ENCODE measurements at regions not wholly inside any gene's neighbourhood (a gene's known extent, or its start where the extent isn't known, plus 50 kb on each side); places are given as distances from the start of the nearest gene placed in this dataset.

DNA sequence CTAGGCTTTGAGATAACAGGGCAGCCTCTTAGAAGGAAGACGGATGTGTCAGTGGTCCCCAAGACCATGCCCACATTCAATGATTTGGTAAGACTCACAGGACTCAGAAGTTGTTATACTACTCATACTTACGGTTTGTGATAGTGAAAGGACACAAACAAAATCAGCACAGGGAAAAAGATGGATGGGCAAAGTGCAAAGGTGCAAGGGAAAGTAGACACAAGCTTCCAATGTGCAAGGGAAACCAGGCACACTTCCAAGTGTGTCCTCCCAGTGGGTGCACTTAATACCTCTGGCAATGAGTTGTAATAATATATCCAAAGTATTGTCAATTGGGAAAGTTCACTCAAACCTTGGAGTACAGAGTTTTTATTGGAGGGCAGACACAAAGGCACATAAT is 53.8 kb upstream of the VCX start:
- TF ChIP-seq, protein P1, sequence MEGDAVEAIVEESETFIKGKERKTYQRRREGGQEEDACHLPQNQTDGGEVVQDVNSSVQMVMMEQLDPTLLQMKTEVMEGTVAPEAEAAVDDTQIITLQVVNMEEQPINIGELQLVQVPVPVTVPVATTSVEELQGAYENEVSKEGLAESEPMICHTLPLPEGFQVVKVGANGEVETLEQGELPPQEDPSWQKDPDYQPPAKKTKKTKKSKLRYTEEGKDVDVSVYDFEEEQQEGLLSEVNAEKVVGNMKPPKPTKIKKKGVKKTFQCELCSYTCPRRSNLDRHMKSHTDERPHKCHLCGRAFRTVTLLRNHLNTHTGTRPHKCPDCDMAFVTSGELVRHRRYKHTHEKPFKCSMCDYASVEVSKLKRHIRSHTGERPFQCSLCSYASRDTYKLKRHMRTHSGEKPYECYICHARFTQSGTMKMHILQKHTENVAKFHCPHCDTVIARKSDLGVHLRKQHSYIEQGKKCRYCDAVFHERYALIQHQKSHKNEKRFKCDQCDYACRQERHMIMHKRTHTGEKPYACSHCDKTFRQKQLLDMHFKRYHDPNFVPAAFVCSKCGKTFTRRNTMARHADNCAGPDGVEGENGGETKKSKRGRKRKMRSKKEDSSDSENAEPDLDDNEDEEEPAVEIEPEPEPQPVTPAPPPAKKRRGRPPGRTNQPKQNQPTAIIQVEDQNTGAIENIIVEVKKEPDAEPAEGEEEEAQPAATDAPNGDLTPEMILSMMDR (IDR thresholded peaks at IDR 0.05; ENCODE audit: insufficient read depth, low read depth, low read length), result no peak
- H3K4me3 ChIP-seq (ENCODE audit: low read depth, low read length), result no peak overlapping the region
- no peak for DNase-seq (ENCODE audit: low read depth)

DNA sequence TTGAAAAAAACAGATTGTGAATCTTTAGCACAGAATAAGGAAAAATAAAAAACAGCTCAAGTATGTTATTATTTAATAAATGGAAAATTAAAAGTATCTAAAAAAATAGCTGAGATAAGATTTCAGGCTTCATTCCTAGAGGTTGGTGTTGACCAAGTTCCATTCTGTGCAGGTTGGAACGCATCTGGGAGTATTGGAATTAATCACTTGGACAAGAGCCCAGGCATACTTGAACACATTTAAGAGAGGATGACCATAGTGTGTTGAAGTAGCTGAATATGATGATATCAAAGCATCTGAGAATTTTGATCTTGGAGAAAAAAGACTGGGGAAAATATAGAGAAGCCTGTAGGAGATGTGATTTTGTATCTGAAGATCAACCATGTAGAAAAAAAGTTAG is 54.6 kb upstream of the VCX start:
- DNase-seq (ENCODE audit: low read depth), result no peak
- TF ChIP-seq, protein P1 (IDR thresholded peaks at IDR 0.05; ENCODE audit: insufficient read depth, low read depth, low read length), result no peak
- no peak overlapping the region for H3K4me3 ChIP-seq (ENCODE audit: low read depth, low read length)

DNA sequence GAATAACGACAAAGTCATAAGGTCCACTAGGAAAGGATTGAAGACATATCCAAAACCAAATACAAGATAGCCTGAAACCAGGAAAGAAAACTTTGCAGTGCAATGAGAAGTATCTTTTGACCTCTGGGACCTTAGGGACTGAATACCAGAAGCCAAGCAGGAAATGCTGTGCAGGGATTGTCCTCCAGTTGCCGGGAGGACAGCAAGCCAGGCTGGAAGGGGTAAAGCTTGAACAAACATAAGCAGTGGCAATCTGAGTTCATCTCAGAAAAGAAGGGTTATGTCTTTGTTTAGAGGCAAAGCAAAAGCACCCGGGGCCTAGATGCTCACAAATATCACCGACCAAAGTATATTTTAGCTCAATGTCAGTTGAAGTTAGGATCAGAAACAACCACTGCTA is 55.3 kb upstream of the VCX start:
- DNase-seq (ENCODE audit: low read depth), result no peak
- TF ChIP-seq, protein P1 (IDR thresholded peaks at IDR 0.05; ENCODE audit: insufficient read depth, low read depth, low read length), result no peak

DNA sequence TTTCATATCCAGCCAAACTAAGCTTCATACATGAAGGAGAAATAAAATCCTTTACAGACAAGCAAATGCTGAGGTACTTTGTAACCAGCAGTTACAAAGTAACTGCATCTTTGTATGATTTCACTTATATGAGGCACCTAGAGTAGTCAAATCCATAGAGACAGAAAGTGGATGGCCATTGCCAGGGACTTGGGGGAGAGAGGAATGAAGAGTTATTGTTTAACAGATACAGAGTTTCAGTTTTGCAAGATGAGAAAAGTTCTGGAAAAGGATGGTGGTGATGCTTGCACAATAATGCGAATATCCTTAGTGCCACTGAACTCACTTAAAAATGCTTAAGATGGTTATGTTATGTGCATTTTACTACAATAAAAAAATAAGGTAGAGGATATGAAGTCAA is 58.4 kb upstream of the VCX start:
- no peak for DNase-seq (ENCODE audit: low read depth)
- no peak overlapping the region for H3K4me3 ChIP-seq (ENCODE audit: low read depth, low read length)
- TF ChIP-seq, protein P1 (IDR thresholded peaks at IDR 0.05; ENCODE audit: insufficient read depth, low read depth, low read length), result no peak

More for the DNA sequence above, 55.3 kb upstream of the VCX start:
- no peak overlapping the region for H3K4me3 ChIP-seq (ENCODE audit: low read depth, low read length)

DNA sequence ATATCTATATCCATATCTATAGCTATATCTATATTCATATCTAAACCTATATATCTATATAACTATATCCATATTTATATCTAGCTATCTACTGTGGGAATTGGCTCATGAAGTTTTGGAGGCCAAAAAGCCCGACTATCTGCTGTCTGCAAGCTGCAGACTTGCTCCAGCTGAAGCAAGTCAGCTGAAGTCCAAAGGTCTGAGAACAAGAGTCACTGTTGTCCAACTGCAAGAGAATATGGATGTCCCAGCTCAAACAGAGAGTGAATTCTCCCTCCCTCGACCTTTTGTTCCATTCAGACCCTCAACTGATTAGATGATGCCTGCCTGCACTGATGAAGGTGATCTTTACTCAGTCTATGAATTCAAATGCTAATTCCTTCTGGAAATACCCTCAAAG is 63.3 kb upstream of the VCX start:
- TF ChIP-seq, protein P1 (IDR thresholded peaks at IDR 0.05; ENCODE audit: insufficient read depth, low read depth, low read length), result no peak
- no peak overlapping the region for H3K4me3 ChIP-seq (ENCODE audit: low read depth, low read length)
- DNase-seq (ENCODE audit: low read depth), result no peak

DNA sequence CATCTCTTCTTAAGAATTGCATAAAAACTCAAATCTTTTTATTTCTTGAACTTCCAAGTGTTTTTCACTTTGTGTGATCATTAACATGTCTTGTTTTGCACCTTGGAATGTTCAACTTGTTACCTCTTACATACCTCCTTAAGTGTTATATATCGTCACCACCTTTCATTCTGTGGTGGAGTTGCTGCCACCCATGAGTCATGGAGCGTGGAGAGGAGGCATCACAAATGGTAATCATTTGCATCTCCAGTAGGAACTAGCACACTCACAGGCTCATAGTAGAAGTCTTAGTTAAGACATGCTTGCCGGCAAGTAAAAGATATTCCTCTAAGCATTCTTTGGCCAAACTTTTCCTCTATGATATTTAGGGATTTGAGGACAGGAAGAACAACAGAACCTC is 67.0 kb upstream of the VCX start:
- no peak for DNase-seq (ENCODE audit: low read depth)
- H3K4me3 ChIP-seq (ENCODE audit: low read depth, low read length), result no peak overlapping the region
- TF ChIP-seq, protein P1 (IDR thresholded peaks at IDR 0.05; ENCODE audit: insufficient read depth, low read depth, low read length), result no peak

DNA sequence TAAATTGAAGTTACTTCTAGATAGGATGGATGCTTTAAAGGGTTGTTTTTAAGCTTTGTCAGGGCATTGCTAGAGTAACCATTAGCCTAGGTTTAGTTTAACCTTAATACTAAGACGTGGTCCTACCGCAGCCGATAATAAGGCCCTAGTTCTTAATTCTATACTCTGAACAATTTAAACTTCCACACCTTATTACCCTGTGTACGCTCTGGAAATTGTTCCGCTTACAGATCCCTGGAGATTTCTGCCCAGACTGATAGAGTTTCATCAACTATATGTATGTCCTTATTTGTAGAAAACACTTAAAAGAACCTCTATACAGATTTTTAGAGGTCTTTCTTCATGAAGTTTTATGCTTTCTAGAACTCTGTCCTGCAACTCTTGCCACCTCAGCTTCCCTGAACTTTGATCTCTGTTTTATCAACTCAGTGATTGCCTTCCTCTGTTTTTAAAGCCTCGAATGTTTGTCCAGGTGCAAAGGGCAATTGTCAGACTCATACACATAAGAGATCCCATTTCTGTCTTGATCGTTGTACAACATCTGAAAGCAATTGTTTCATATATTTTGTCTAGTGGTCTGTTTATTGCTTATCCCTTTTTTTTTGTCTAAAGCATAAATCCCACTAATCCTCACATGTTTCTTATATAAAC is 71.1 kb upstream of the VCX start:
- H3K4me3 ChIP-seq (ENCODE audit: low read depth, low read length), result no peak overlapping the region
- no peak for DNase-seq (ENCODE audit: low read depth)
- TF ChIP-seq, protein P1 (IDR thresholded peaks at IDR 0.05; ENCODE audit: insufficient read depth, low read depth, low read length), result no peak

Measured in fibroblast of villous mesenchyme (primary cell).